IPS-15b (cell line): ENCODE measurements at regions not wholly inside any gene's neighbourhood (a gene's known extent, or its start where the extent isn't known, plus 50 kb on each side); places are given as distances from the start of the nearest gene placed in this dataset.

ENCODE experiments used
- H3K27me3 ChIP-seq: one replicate; pipeline ENCODE4 v1.6.1; 2013; ENCODE audit warnings: low read length; ENCODE audit not compliant: control insufficient read depth, insufficient read depth
- H3K36me3 ChIP-seq: one replicate; pipeline ENCODE4 v1.6.1; 2013; ENCODE audit warnings: low read length; ENCODE audit not compliant: control insufficient read depth, insufficient read depth
- H3K4me1 ChIP-seq: one replicate; pipeline ENCODE4 v1.6.1; 2013; ENCODE audit warnings: mild to moderate bottlenecking, low read length; ENCODE audit not compliant: control insufficient read depth, insufficient read depth
- H3K4me3 ChIP-seq: one replicate; pipeline ENCODE4 v1.5.1; 2013; ENCODE audit warnings: low read depth, low read length
- H3K9ac ChIP-seq: one replicate; pipeline ENCODE4 v1.6.1; 2013; ENCODE audit warnings: low read depth, mild to moderate bottlenecking, low read length
- H3K9me3 ChIP-seq: one replicate; pipeline ENCODE4 v1.6.1; 2013; ENCODE audit warnings: mild to moderate bottlenecking, low read length; ENCODE audit not compliant: control insufficient read depth, insufficient read depth

GRCh38 chr5:125411744-125412560, 665.5 kb upstream of the ZNF608 start:
- H3K27me3 ChIP-seq = no peaks in the 10 kb centered on the region
- peaks cover 41% of the 10 kb centered on the region for H3K4me1 ChIP-seq
- H3K36me3 ChIP-seq = no peaks in the 10 kb centered on the region
- no peak overlapping the region for H3K4me3 ChIP-seq
- H3K9me3 ChIP-seq = no peaks in the 10 kb centered on the region
- no peak overlapping the region for H3K9ac ChIP-seq

GRCh38 chr5:125412561-125413495, 666.4 kb upstream of the ZNF608 start:
- Histone ChIP-seq H3K4me3 (no peak overlapping the region), H3K4me1 (peaks cover 41% of the 10 kb centered on the region), H3K9ac (no peak overlapping the region), H3K27me3 (no peaks in the 10 kb centered on the region), H3K9me3 (no peaks in the 10 kb centered on the region), H3K36me3 (no peaks in the 10 kb centered on the region)

- no peak overlapping the region for H3K9ac ChIP-seq
- H3K9me3 ChIP-seq = no peaks in the 10 kb centered on the region
- H3K4me1 ChIP-seq = peaks cover 41% of the 10 kb centered on the region
Measured at GRCh38 chr5:125413496-125414274, 667.2 kb upstream of the ZNF608 start.

GRCh38 chr5:125415126-125415525, 668.7 kb upstream of the ZNF608 start:
- H3K4me1 ChIP-seq = peaks cover 28% of the 10 kb centered on the region
- H3K36me3 ChIP-seq = no peaks in the 10 kb centered on the region
- H3K9ac ChIP-seq = no peak overlapping the region
- no peaks in the 10 kb centered on the region for H3K9me3 ChIP-seq
- no peaks in the 10 kb centered on the region for H3K27me3 ChIP-seq
- no peak overlapping the region for H3K4me3 ChIP-seq

More at GRCh38 chr5:125413496-125414274, 667.2 kb upstream of the ZNF608 start:
- no peaks in the 10 kb centered on the region for H3K36me3 ChIP-seq
- no peaks in the 10 kb centered on the region for H3K27me3 ChIP-seq
- H3K4me3 ChIP-seq = no peak overlapping the region

- Histone ChIP-seq H3K4me1 (peaks cover 19% of the 10 kb centered on the region), H3K9me3 (no peaks in the 10 kb centered on the region), H3K36me3 (no peaks in the 10 kb centered on the region), H3K27me3 (no peaks in the 10 kb centered on the region), H3K4me3 (no peak overlapping the region), H3K9ac (no peak overlapping the region)
Measured at GRCh38 chr5:125416055-125416454, 669.6 kb upstream of the ZNF608 start.

GRCh38 chr5:125421006-125421405, 674.6 kb upstream of the ZNF608 start:
- Histone ChIP-seq H3K4me1 (peaks cover 6% of the 10 kb centered on the region), H3K36me3 (no peaks in the 10 kb centered on the region), H3K4me3 (no peak overlapping the region), H3K9me3 (no peaks in the 10 kb centered on the region), H3K9ac (no peak overlapping the region), H3K27me3 (no peaks in the 10 kb centered on the region)

GRCh38 chr5:125422342-125422741, 675.9 kb upstream of the ZNF608 start:
- H3K4me3 ChIP-seq = no peak overlapping the region
- no peak overlapping the region for H3K9ac ChIP-seq
- no peaks in the 10 kb centered on the region for H3K36me3 ChIP-seq
- H3K9me3 ChIP-seq = no peaks in the 10 kb centered on the region
- no peaks in the 10 kb centered on the region for H3K27me3 ChIP-seq
- H3K4me1 ChIP-seq = peaks cover 6% of the 10 kb centered on the region

GRCh38 chr5:125424402-125425141, 678.1 kb upstream of the ZNF608 start:
- no peaks in the 10 kb centered on the region for H3K36me3 ChIP-seq
- no peaks in the 10 kb centered on the region for H3K9me3 ChIP-seq
- H3K4me1 ChIP-seq = peaks cover 6% of the 10 kb centered on the region
- no peaks in the 10 kb centered on the region for H3K27me3 ChIP-seq
- no peak overlapping the region for H3K9ac ChIP-seq
- H3K4me3 ChIP-seq = no peak overlapping the region

- peaks cover 4% of the 10 kb centered on the region for H3K4me1 ChIP-seq
- no peak overlapping the region for H3K4me3 ChIP-seq
- H3K36me3 ChIP-seq = no peaks in the 10 kb centered on the region
- no peaks in the 10 kb centered on the region for H3K27me3 ChIP-seq
- H3K9me3 ChIP-seq = no peaks in the 10 kb centered on the region
- H3K9ac ChIP-seq = no peak overlapping the region
Measured at GRCh38 chr5:125429498-125429897, 683.1 kb upstream of the ZNF608 start.

GRCh38 chr5:125433457-125433856, 687.0 kb upstream of the ZNF608 start:
- Histone ChIP-seq H3K4me3 (no peak overlapping the region), H3K27me3 (no peaks in the 10 kb centered on the region), H3K9ac (no peak overlapping the region), H3K4me1 (no peaks in the 10 kb centered on the region), H3K9me3 (no peaks in the 10 kb centered on the region), H3K36me3 (no peaks in the 10 kb centered on the region)

GRCh38 chr5:125439243-125439642, 692.8 kb upstream of the ZNF608 start:
- no peak overlapping the region for H3K9ac ChIP-seq
- H3K9me3 ChIP-seq = no peaks in the 10 kb centered on the region
- no peaks in the 10 kb centered on the region for H3K4me1 ChIP-seq
- H3K27me3 ChIP-seq = no peaks in the 10 kb centered on the region
- H3K4me3 ChIP-seq = no peak overlapping the region
- no peaks in the 10 kb centered on the region for H3K36me3 ChIP-seq
